ENCODE measurements at regions not wholly inside any gene's neighbourhood (a gene's known extent, or its start where the extent isn't known, plus 50 kb on each side); places are given as distances from the start of the nearest gene placed in this dataset.
"Not testable (repeated sequence)": the region's sequence is repeated elsewhere in the genome, so short reads cannot be mapped to it uniquely, and the experiment has no call there.

- no peak overlapping the region for H3K27ac ChIP-seq
- no peaks in the 10 kb centered on the region for H3K4me1 ChIP-seq (ENCODE audit: insufficient read depth)
- H4K20me1 ChIP-seq (ENCODE audit: insufficient read depth), result no peaks in the 10 kb centered on the region
- no peaks in the 10 kb centered on the region for H3K79me2 ChIP-seq (ENCODE audit: insufficient read depth)
- H3K27me3 ChIP-seq (replicated peaks; ENCODE audit: insufficient read depth), result no peaks in the 10 kb centered on the region
- no peak overlapping the region for H3K4me2 ChIP-seq (ENCODE audit: unreplicated experiment)
- DNase-seq, result no peak
- H3K4me3 ChIP-seq, result no peak overlapping the region
- no peaks in the 10 kb centered on the region for H3K9me3 ChIP-seq (ENCODE audit: low read depth)
- 25 to 36% methylated on average over 4 of the region's 4 CpGs for WGBS, 2 experiments (ENCODE audit: low coverage in 1 of 2, low lambda C conversion rate in 2 of 2, missing lambda C conversion rate in 2 of 2)
- in situ Hi-C loops (cut with MboI), result no loop called here
- TF ChIP-seq EZH2 (IDR thresholded peaks at IDR 0.05; ENCODE audit: insufficient read depth, poor library complexity, severe bottlenecking) (no peak), EZH2phosphoT487 (IDR thresholded peaks at IDR 0.05; ENCODE audit: insufficient read depth, low read depth) (no peak)
- no peak overlapping the region for H2AFZ ChIP-seq
- H3K9ac ChIP-seq, result no peak overlapping the region
- no peaks in the 10 kb centered on the region for H3F3A ChIP-seq (ENCODE audit: insufficient read depth)
- H3K36me3 ChIP-seq (ENCODE audit: low read depth), result no peaks in the 10 kb centered on the region
- no peaks in the 10 kb centered on the region for H3K9me2 ChIP-seq (ENCODE audit: insufficient read depth)
Measured at GRCh38 chr7:70893971-70894715, 237.8 kb upstream of the GALNT17 start.

DNA sequence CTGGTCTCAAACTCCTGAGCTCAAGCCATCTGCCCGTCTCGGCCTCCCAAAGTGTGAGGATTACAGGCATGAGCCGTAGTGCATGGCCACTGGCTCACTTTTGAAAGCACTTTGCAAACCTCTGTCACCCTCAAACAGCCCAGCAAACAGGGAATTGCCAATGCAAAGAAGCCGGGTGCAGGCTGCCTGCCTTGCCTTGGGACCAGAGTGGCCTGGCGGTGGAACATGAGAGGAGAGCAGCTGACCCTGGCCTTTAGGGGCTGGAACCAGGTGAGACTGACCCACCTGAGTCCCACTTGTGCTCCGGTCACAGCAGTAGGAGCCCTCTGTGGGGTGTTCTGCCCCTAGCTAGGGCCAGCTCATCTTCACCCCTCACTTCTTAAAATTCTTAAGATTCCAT lies 237.1 kb upstream of the GALNT17 start:
- Histone ChIP-seq H3K4me3 (no peak overlapping the region), H3K9ac (no peak overlapping the region), H3K4me1 (ENCODE audit: insufficient read depth) (no peaks in the 10 kb centered on the region), H2AFZ (no peak overlapping the region), H4K20me1 (ENCODE audit: insufficient read depth) (no peaks in the 10 kb centered on the region), H3K9me3 (ENCODE audit: low read depth) (no peaks in the 10 kb centered on the region), H3K36me3 (ENCODE audit: low read depth) (no peaks in the 10 kb centered on the region), H3K4me2 (ENCODE audit: unreplicated experiment) (no peak overlapping the region), H3F3A (ENCODE audit: insufficient read depth) (no peaks in the 10 kb centered on the region), H3K27ac (no peak overlapping the region), H3K79me2 (ENCODE audit: insufficient read depth) (no peaks in the 10 kb centered on the region), H3K27me3 (replicated peaks; ENCODE audit: insufficient read depth) (no peaks in the 10 kb centered on the region), H3K9me2 (ENCODE audit: insufficient read depth) (no peaks in the 10 kb centered on the region)
- WGBS, 2 experiments (ENCODE audit: low coverage in 1 of 2, low lambda C conversion rate in 2 of 2, missing lambda C conversion rate in 2 of 2), result 41 to 48% methylated on average over 6 of the region's 6 CpGs
- TF ChIP-seq EZH2 (IDR thresholded peaks at IDR 0.05; ENCODE audit: insufficient read depth, poor library complexity, severe bottlenecking) (no peak), EZH2phosphoT487 (IDR thresholded peaks at IDR 0.05; ENCODE audit: insufficient read depth, low read depth) (no peak)
- in situ Hi-C loops (cut with MboI), result no loop called here
- no peak for DNase-seq

GRCh38 chr7:70895337-70896200 lies 236.4 kb upstream of the GALNT17 start:
- H3K79me2 ChIP-seq (ENCODE audit: insufficient read depth); H3F3A ChIP-seq (ENCODE audit: insufficient read depth); H3K9ac ChIP-seq; H3K27ac ChIP-seq; H3K9me3 ChIP-seq (ENCODE audit: low read depth); H3K4me2 ChIP-seq (ENCODE audit: unreplicated experiment); H3K4me3 ChIP-seq; H4K20me1 ChIP-seq (ENCODE audit: insufficient read depth); H3K4me1 ChIP-seq (ENCODE audit: insufficient read depth); H3K36me3 ChIP-seq (ENCODE audit: low read depth); H3K27me3 ChIP-seq (replicated peaks; ENCODE audit: insufficient read depth); in situ Hi-C loops (cut with MboI); H3K9me2 ChIP-seq (ENCODE audit: insufficient read depth); H2AFZ ChIP-seq; DNase-seq: not testable (repeated sequence)
- WGBS, 2 experiments (ENCODE audit: low coverage in 1 of 2, low lambda C conversion rate in 2 of 2, missing lambda C conversion rate in 2 of 2), result 16 to 22% methylated on average over 7 of the region's 7 CpGs

DNA sequence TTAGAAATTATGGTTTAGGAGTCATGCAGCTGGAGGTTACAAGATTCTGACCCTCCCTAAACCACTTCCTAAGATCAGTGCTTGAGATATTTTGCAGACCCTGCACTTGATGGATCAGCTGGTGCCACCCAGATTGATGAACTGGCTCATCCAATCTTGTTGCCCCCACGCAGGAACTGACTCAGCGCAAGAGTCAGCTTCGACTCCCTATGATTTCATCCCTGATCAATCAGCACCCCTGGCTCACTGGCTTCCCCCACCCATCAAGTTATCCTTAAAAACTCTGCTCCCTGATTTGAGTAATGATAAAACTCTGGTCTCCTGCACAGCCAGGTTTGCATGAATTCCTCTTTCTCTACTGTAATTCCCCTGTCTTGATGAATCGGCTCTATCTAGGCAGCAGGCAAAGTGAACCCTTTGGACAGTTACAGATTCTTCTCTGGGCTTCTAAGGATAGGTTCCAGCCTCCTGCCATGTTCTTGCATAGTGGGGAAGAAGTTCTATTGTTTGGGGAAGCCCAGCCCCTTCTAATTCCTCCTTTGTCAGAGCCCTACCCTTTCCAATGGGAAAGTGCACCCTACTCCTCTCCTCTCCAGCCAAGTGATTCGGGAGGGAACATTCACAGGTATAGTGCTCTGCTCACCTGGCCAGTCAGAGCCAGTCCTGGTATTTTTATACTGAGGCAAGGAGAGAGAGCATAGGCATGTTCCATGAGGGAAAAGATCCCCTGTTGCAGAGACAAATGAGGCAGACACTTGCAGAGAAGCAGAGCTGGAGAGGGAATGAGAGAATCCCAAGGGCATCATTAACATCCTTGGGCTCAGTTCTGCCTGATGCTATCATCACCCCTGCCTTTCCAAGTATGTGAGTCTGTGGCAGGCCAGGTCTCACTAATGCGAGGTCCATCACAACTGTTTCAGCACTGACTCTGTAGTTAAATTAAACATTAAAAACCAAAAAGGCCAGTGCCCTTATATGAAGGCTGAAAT lies 224.4 kb upstream of the GALNT17 start:
- no peaks in the 10 kb centered on the region for H3K27me3 ChIP-seq (replicated peaks; ENCODE audit: insufficient read depth)
- H3K4me3 ChIP-seq, result no peak overlapping the region
- no peaks in the 10 kb centered on the region for H4K20me1 ChIP-seq (ENCODE audit: insufficient read depth)
- H3F3A ChIP-seq (ENCODE audit: insufficient read depth), result no peaks in the 10 kb centered on the region
- H3K36me3 ChIP-seq (ENCODE audit: low read depth), result no peaks in the 10 kb centered on the region
- H2AFZ ChIP-seq, result no peak overlapping the region
- TF ChIP-seq EZH2phosphoT487 (IDR thresholded peaks at IDR 0.05; ENCODE audit: insufficient read depth, low read depth), result no peak
- TF ChIP-seq EZH2 (IDR thresholded peaks at IDR 0.05; ENCODE audit: insufficient read depth, poor library complexity, severe bottlenecking), result no peak
- H3K9me3 ChIP-seq (ENCODE audit: low read depth), result no peaks in the 10 kb centered on the region
- H3K9me2 ChIP-seq (ENCODE audit: insufficient read depth), result no peaks in the 10 kb centered on the region
- no peak overlapping the region for H3K9ac ChIP-seq
- H3K4me1 ChIP-seq (ENCODE audit: insufficient read depth), result no peaks in the 10 kb centered on the region
- WGBS, 2 experiments (ENCODE audit: low coverage in 1 of 2, low lambda C conversion rate in 2 of 2, missing lambda C conversion rate in 2 of 2), result 34% methylated on average over 6 of the region's 6 CpGs
- no peak overlapping the region for H3K4me2 ChIP-seq (ENCODE audit: unreplicated experiment)
- no peak for DNase-seq
- no peaks in the 10 kb centered on the region for H3K79me2 ChIP-seq (ENCODE audit: insufficient read depth)
- no peak overlapping the region for H3K27ac ChIP-seq
- in situ Hi-C loops (cut with MboI), result no loop called here

All from GM23248 (cell line).